OCI-LY7 (cell line): ENCODE measurements at regions not wholly inside any gene's neighbourhood (a gene's known extent, or its start where the extent isn't known, plus 50 kb on each side); places are given as distances from the start of the nearest gene placed in this dataset.

Experiments used
- BruUV-seq: library from RNA; stranded (reverse); fragments of 400-500 nt; replicated peaks from 2 replicates; lab custom pipeline; 2021; lab: Mats Ljungman, UMichigan
- CTCF ChIA-PET: fragments of 300-600 bp; sonication (Branson Sonifier 250); formaldehyde crosslinking; loops from one replicate; lab custom pipeline; 2022; ENCODE audit warnings: antibody characterized with exemption; ENCODE audit not compliant: unreplicated experiment; lab: Charles Lee
- POLR2A ChIA-PET: fragments of 300-600 bp; sonication (Branson Sonifier 250); formaldehyde crosslinking; loops from one replicate; lab custom pipeline; 2022; ENCODE audit warnings: antibody characterized with exemption; lab: Charles Lee
- DNase-seq: peaks from one replicate; pipeline ENCODE4 v3.0.0-alpha.2; 2015; ENCODE audit warnings: low spot score
- H2AFZ ChIP-seq: fragments of 200-600 bp; sonication (generic), shearing (Covaris generic); 2 replicates; pipeline ENCODE4 v1.6.1; 2014; ENCODE audit warnings: mild to moderate bottlenecking, antibody characterized with exemption, low read length, moderate library complexity
- H3K27ac ChIP-seq: fragments of 200-600 bp; sonication (generic); 2 replicates; pipeline ENCODE4 v1.5.1; 2014; ENCODE audit warnings: mixed run types, low read depth, mild to moderate bottlenecking, moderate library complexity, low read length, inconsistent platforms; ENCODE audit not compliant: poor library complexity, severe bottlenecking
- H3K36me3 ChIP-seq: fragments of 200-600 bp; sonication (generic); 2 replicates; pipeline ENCODE4 v1.6.1; 2014; ENCODE audit warnings: mild to moderate bottlenecking, antibody characterized with exemption, low read length, moderate library complexity, mixed read lengths; ENCODE audit not compliant: insufficient read depth
- H3K4me1 ChIP-seq: fragments of 200-600 bp; sonication (generic); 2 replicates; pipeline ENCODE4 v1.5.1; 2014; ENCODE audit warnings: mild to moderate bottlenecking, low read length; ENCODE audit not compliant: insufficient read depth, poor library complexity, severe bottlenecking
- H3K4me2 ChIP-seq: fragments of 200-600 bp; sonication (generic); 2 replicates; pipeline ENCODE4 v1.6.1; 2014; ENCODE audit warnings: mild to moderate bottlenecking, low read length
- H3K4me3 ChIP-seq: fragments of 200-600 bp; sonication (generic); 2 replicates; pipeline ENCODE4 v1.5.1; 2014; ENCODE audit warnings: mild to moderate bottlenecking, low read depth, low read length; ENCODE audit not compliant: poor library complexity, severe bottlenecking
- H3K79me2 ChIP-seq: fragments of 200-600 bp; sonication (generic); 2 replicates; pipeline ENCODE4 v1.6.1; 2016; ENCODE audit warnings: low read depth, mild to moderate bottlenecking, low read length, moderate library complexity, mixed read lengths; ENCODE audit not compliant: insufficient read depth
- H3K9me2 ChIP-seq: fragments of 200-600 bp; sonication (generic); 2 replicates; pipeline ENCODE4 v1.6.1; 2016; ENCODE audit warnings: mild to moderate bottlenecking, low read length, mixed read lengths; ENCODE audit not compliant: insufficient read depth
- H3K9me3 ChIP-seq: fragments of 200-600 bp; sonication (generic); 2 replicates; pipeline ENCODE4 v1.6.1; 2014; ENCODE audit warnings: mild to moderate bottlenecking, mixed run types, low read length, mixed read lengths
- H4K20me1 ChIP-seq: fragments of 200-600 bp; sonication (generic); 2 replicates; pipeline ENCODE4 v1.6.1; 2014; ENCODE audit warnings: mild to moderate bottlenecking, antibody characterized with exemption, low read length, moderate library complexity, mixed read lengths; ENCODE audit not compliant: insufficient read depth
- EZH2phosphoT487 ChIP-seq: fragments of 200-600 bp; sonication (generic); IDR thresholded peaks from 2 replicates; pipeline ENCODE4 v1.6.1; 2018; ENCODE audit warnings: low read depth, borderline replicate concordance, mild to moderate bottlenecking, mixed run types, antibody characterized with exemption, low read length, moderate library complexity, mixed read lengths
- intact Hi-C: fragments of 100-400 bp; cut with micrococcal nuclease; formaldehyde crosslinking; loops from one replicate; pipeline ENCODE4 v1.10.0; 2022; ENCODE audit not compliant: unreplicated experiment
- TF ChIP-seq, protein P1 (sequence below): fragments of 200-600 bp; sonication (generic); conservative IDR thresholded peaks from 2 replicates; pipeline ENCODE4 v1.5.1; 2014; ENCODE audit warnings: mild to moderate bottlenecking, antibody characterized with exemption, low read length, moderate library complexity, mixed read lengths

DNA sequence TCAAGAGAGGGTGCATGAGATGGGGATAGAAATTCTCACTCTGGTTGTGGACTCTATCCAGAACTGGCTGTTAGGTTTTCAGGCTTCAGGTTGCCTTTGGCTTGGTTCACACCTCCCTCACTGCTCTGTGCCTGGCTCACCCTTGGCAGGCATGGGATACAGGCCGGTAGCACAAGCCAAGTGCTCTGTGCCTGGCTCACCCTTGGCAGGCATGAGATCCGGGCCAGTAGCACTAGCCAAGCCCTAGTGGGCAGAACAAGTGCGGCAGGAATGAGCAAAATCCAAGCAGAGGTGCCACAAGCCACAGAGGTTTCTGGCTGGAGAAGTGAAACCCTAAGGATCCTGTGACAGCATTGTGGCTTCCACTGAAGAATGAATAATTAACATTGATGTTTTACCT, 1642.3 kb downstream of the C4orf33 start:
- H3K9me2 ChIP-seq, result no peaks in the 10 kb centered on the region
- BruUV-seq, result no TSS peak
- ChIA-PET POLR2A (no interaction called here), CTCF (no interaction called here)
- H3K36me3 ChIP-seq, result no peaks in the 10 kb centered on the region
- no peak overlapping the region for H3K4me3 ChIP-seq
- H3K4me1 ChIP-seq, result no peaks in the 10 kb centered on the region
- no peaks in the 10 kb centered on the region for H4K20me1 ChIP-seq
- no peaks in the 10 kb centered on the region for H3K79me2 ChIP-seq
- no peak overlapping the region for H3K4me2 ChIP-seq
- H3K27ac ChIP-seq, result no peak overlapping the region
- TF ChIP-seq EZH2phosphoT487, result no peak
- TF ChIP-seq, protein P1, sequence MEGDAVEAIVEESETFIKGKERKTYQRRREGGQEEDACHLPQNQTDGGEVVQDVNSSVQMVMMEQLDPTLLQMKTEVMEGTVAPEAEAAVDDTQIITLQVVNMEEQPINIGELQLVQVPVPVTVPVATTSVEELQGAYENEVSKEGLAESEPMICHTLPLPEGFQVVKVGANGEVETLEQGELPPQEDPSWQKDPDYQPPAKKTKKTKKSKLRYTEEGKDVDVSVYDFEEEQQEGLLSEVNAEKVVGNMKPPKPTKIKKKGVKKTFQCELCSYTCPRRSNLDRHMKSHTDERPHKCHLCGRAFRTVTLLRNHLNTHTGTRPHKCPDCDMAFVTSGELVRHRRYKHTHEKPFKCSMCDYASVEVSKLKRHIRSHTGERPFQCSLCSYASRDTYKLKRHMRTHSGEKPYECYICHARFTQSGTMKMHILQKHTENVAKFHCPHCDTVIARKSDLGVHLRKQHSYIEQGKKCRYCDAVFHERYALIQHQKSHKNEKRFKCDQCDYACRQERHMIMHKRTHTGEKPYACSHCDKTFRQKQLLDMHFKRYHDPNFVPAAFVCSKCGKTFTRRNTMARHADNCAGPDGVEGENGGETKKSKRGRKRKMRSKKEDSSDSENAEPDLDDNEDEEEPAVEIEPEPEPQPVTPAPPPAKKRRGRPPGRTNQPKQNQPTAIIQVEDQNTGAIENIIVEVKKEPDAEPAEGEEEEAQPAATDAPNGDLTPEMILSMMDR, result no peak
- DNase-seq, result no peak
- intact Hi-C loops, result no loop called here
- H2AFZ ChIP-seq, result no peak overlapping the region
- peaks cover 20% of the 10 kb centered on the region for H3K9me3 ChIP-seq

DNA sequence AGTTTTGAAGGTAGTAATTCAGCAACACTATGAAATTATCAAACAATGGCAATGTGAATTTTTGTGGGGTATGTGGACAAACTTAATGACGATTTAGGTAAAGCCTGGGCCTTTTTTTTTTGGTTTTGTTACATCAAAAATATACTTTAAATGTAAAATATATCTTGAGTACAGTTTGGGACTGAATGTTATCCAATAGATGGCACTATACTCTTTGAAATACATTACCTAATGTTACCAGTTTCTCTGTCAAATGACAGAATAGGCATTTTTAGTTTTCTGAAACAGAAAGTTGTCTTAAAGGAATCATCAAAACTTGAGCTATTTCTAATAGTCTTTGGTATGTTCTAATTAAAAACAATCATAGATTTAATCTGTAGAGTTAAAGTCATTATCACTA, 1651.9 kb downstream of the C4orf33 start:
- no TSS peak for BruUV-seq
- intact Hi-C loops, result no loop called here

DNA sequence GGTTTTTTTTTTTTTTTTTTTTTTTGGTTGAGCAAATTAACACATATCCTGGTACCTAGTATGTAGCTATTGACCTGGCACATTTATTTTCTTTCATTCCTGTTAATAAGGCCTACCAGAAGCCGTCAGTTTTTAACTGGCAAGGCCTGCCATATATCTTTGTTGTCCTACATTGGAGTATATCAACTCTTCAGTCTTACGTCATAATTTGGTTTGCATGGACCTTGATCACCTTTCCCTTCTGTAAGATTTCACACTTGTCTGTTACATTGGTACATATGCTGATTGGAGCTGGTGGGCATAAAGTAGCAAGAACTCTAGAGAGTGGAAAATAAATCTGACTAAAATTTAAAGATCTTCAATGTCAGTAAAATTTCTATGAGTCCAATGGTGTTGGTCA, 1658.0 kb downstream of the C4orf33 start:
- no peaks in the 10 kb centered on the region for H4K20me1 ChIP-seq
- H3K9me3 ChIP-seq, result no peaks in the 10 kb centered on the region
- DNase-seq, result no peak
- no peaks in the 10 kb centered on the region for H3K9me2 ChIP-seq
- H3K27ac ChIP-seq, result no peak overlapping the region
- H3K79me2 ChIP-seq, result no peaks in the 10 kb centered on the region
- intact Hi-C loops, result no loop called here
- H2AFZ ChIP-seq, result no peak overlapping the region
- no peaks in the 10 kb centered on the region for H3K36me3 ChIP-seq
- no TSS peak for BruUV-seq
- H3K4me2 ChIP-seq, result no peak overlapping the region
- CTCF ChIA-PET, result no interaction called here
- POLR2A ChIA-PET, result interaction anchor here (0.6 to 1.1 kb wide), 2 partner anchors 22 to 387 kb away, joined by 3 read pairs; no protein-coding TSS in a partner anchor
- no peak overlapping the region for H3K4me3 ChIP-seq
- no peaks in the 10 kb centered on the region for H3K4me1 ChIP-seq
- TF ChIP-seq, protein P1, result no peak
- TF ChIP-seq EZH2phosphoT487, result no peak

More for the DNA sequence above, 1651.9 kb downstream of the C4orf33 start:
- TF ChIP-seq, protein P1, result peak; percentile 73
- TF ChIP-seq EZH2phosphoT487, result no peak
- Histone ChIP-seq H3K9me2 (no peaks in the 10 kb centered on the region), H2AFZ (no peak overlapping the region), H3K79me2 (no peaks in the 10 kb centered on the region), H3K27ac (no peak overlapping the region), H4K20me1 (no peaks in the 10 kb centered on the region), H3K4me3 (no peak overlapping the region), H3K9me3 (no peaks in the 10 kb centered on the region), H3K4me1 (no peaks in the 10 kb centered on the region), H3K4me2 (no peak overlapping the region), H3K36me3 (no peaks in the 10 kb centered on the region)
- ChIA-PET CTCF (no interaction called here), POLR2A (interaction anchor here (0.7 to 1.7 kb wide), 3 partner anchors 9 to 1978 kb away, joined by 3 to 6 read pairs (median 3); no protein-coding TSS in a partner anchor)
- peak; percentile 19 for DNase-seq
